Limb (tissue), 2 donors: ENCODE measurements at regions not wholly inside any gene's neighbourhood (a gene's known extent, or its start where the extent isn't known, plus 50 kb on each side); places are given as distances from the start of the nearest gene placed in this dataset.

Experiments
- DNase-seq, 2 donors: peaks; one replicate each; pipeline ENCODE4 v3.0.0-alpha.2; 2016; ENCODE audit errors: extremely low spot score in 2 of 2

GRCh38 chr9:107431461-107431860 is 58.1 kb downstream of the KLF4 start:
- DNase-seq, result no peak

- no peak for DNase-seq
These were observed 59.5 kb downstream of the KLF4 start for GRCh38 chr9:107430071-107430470.

- no peak for DNase-seq
These were observed 63.4 kb downstream of the KLF4 start for GRCh38 chr9:107426126-107426525.

- DNase-seq, result peak; percentile 75 to 88
These were observed 64.2 kb downstream of the KLF4 start for GRCh38 chr9:107425101-107426025.

- DNase-seq, result no peak
These were observed 66.0 kb downstream of the KLF4 start for GRCh38 chr9:107423540-107423939.

GRCh38 chr9:107422189-107423185 is 67.1 kb downstream of the KLF4 start:
- DNase-seq, result peak; percentile 49 to 70

- no peak for DNase-seq
These were observed 79.1 kb downstream of the KLF4 start for GRCh38 chr9:107410420-107410819.

- DNase-seq, result peak; percentile 41 to 58
These were observed 79.8 kb downstream of the KLF4 start for GRCh38 chr9:107409581-107410389.

- DNase-seq, result no peak
These were observed 81.9 kb downstream of the KLF4 start for GRCh38 chr9:107407675-107408074.

- DNase-seq, result no peak
These were observed 84.1 kb downstream of the KLF4 start for GRCh38 chr9:107405511-107405910.

- DNase-seq, result no peak
These were observed 84.8 kb downstream of the KLF4 start for GRCh38 chr9:107404736-107405135.

- peak in 1 of 2 donors; percentile 67 for DNase-seq
These were observed 85.4 kb downstream of the KLF4 start for GRCh38 chr9:107404161-107404560.

GRCh38 chr9:107397076-107398044 is 92.2 kb downstream of the KLF4 start:
- DNase-seq, result no peak

GRCh38 chr9:107394264-107394663 is 95.3 kb downstream of the KLF4 start:
- no peak for DNase-seq

- peak in 1 of 2 donors; percentile 55 for DNase-seq
These were observed 98.8 kb downstream of the KLF4 start for GRCh38 chr9:107390778-107391177.

- DNase-seq, result no peak
These were observed 99.3 kb downstream of the KLF4 start for GRCh38 chr9:107390279-107390678.

GRCh38 chr9:107389617-107390071 is 99.9 kb downstream of the KLF4 start:
- DNase-seq, result no peak

GRCh38 chr9:107388890-107389289 is 100.7 kb downstream of the KLF4 start:
- no peak for DNase-seq

- DNase-seq, result peak; percentile 51 to 56
These were observed 102.2 kb downstream of the KLF4 start for GRCh38 chr9:107387409-107387808.

- no peak for DNase-seq
These were observed 103.2 kb downstream of the KLF4 start for GRCh38 chr9:107386396-107386795.
